ENCODE measurements at regions not wholly inside any gene's neighbourhood (a gene's known extent, or its start where the extent isn't known, plus 50 kb on each side); places are given as distances from the start of the nearest gene placed in this dataset.
A peak's percentile ranks its signal among the peaks of the same experiment; 100 is the strongest.

DNA sequence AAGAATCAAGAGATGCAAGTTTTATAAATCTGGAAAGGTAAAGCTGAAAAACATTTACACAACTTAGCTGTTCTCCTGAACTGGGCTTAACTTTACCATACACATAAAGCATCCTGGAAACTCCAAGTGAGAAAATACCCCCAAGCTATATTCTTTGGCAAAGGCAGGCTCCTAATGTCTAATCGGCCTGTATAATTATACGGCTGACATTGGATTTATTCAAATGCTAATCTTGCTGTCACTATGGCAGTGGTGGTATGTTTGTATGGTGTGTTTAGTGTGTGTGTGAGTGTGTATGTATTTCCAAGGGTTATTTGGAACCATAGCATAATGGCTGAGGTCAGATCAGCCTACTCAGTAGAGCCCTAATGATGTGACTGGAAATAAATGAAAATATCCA lies 1031.8 kb upstream of the ZEB2 start:
- no peaks in the 10 kb centered on the region for H3K36me3 ChIP-seq (replicated peaks)
- H3K27ac ChIP-seq: no peak overlapping the region
- no peak overlapping the region for H3K4me3 ChIP-seq (ENCODE audit: low read depth, low read length)
- in situ Hi-C loops (cut with HindIII; ENCODE audit: low pct_ligation_motif_present, low sequenced_read_pairs): no loop called here
- TF ChIP-seq, protein P1, sequence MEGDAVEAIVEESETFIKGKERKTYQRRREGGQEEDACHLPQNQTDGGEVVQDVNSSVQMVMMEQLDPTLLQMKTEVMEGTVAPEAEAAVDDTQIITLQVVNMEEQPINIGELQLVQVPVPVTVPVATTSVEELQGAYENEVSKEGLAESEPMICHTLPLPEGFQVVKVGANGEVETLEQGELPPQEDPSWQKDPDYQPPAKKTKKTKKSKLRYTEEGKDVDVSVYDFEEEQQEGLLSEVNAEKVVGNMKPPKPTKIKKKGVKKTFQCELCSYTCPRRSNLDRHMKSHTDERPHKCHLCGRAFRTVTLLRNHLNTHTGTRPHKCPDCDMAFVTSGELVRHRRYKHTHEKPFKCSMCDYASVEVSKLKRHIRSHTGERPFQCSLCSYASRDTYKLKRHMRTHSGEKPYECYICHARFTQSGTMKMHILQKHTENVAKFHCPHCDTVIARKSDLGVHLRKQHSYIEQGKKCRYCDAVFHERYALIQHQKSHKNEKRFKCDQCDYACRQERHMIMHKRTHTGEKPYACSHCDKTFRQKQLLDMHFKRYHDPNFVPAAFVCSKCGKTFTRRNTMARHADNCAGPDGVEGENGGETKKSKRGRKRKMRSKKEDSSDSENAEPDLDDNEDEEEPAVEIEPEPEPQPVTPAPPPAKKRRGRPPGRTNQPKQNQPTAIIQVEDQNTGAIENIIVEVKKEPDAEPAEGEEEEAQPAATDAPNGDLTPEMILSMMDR (IDR thresholded peaks at IDR 0.05; ENCODE audit: low read depth, low read length, missing control alignments): no peak
- no peak for DNase-seq
- no peaks in the 10 kb centered on the region for H3K27me3 ChIP-seq (replicated peaks)

DNA sequence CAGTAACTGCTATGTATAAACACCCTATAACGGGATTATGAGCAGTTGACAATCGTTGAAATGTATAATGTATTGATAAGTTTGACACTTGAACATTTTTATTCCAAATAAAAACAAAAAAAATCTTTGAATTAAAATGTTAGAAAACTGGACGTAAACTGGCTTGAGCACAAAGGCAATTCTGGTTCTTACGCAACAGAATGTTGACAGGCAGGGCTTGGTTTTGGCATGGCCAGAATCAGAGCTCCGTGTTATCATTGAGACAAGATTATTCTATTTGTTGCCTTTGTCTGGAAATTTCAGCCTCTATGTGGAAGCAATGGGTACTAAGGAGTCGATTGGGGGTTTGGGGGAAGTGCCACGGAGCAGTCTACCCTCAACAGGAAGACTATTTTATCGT lies 1028.6 kb upstream of the ZEB2 start:
- in situ Hi-C loops (cut with HindIII; ENCODE audit: low pct_ligation_motif_present, low sequenced_read_pairs): no loop called here
- no peak for DNase-seq
- Histone ChIP-seq H3K4me3 (ENCODE audit: low read depth, low read length) (no peak overlapping the region), H3K27me3 (replicated peaks) (no peaks in the 10 kb centered on the region), H3K36me3 (replicated peaks) (no peaks in the 10 kb centered on the region), H3K27ac (no peak overlapping the region)
- TF ChIP-seq, protein P1 (IDR thresholded peaks at IDR 0.05; ENCODE audit: low read depth, low read length, missing control alignments): no peak

DNA sequence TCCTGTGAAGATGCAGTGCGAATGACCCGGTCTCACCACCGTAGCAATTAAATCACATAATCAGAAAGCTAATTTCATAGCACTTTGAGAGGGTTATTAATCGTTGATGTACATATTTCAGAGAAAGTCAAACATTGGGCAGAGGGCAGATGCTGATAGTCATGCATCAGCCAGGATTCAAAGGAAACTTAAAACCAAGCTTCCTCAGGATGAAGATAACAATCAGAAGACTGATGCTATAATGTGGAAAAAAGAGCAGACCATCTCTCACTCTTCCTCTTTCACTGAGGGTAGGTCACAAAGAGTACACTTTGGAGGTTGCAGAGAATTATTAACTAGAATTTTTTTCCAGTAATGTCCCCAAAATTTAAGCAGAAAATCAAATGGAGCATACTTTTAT lies 1027.7 kb upstream of the ZEB2 start:
- DNase-seq: no peak
- Histone ChIP-seq H3K27ac (no peak overlapping the region), H3K4me3 (ENCODE audit: low read depth, low read length) (no peak overlapping the region), H3K27me3 (replicated peaks) (no peaks in the 10 kb centered on the region), H3K36me3 (replicated peaks) (no peaks in the 10 kb centered on the region)
- TF ChIP-seq, protein P1 (IDR thresholded peaks at IDR 0.05; ENCODE audit: low read depth, low read length, missing control alignments): no peak
- in situ Hi-C loops (cut with HindIII; ENCODE audit: low pct_ligation_motif_present, low sequenced_read_pairs): no loop called here

DNA sequence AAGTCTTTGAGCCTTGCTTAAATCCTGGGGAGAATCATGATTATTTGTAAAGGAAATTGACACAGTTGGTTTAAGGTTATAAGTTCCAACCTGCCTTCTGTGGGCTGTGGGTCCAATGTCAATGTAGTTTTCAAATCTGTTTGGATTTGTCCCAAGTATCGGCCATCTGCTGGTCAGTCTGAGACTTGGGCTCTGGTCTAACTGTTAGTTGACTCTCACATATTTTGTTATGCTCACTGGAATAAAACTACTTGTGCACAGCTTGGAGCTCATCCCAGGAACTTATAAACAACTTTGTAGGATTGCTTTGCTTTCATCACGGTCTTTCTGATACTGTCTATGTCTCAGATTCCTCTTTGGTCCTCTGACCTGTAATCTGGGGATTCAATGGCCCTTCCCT lies 1026.2 kb upstream of the ZEB2 start:
- DNase-seq: peak; percentile 29
- TF ChIP-seq, protein P1 (IDR thresholded peaks at IDR 0.05; ENCODE audit: low read depth, low read length, missing control alignments): peak; percentile 50
- H3K36me3 ChIP-seq (replicated peaks): no peaks in the 10 kb centered on the region
- no peak overlapping the region for H3K4me3 ChIP-seq (ENCODE audit: low read depth, low read length)
- no peak overlapping the region for H3K27ac ChIP-seq
- H3K27me3 ChIP-seq (replicated peaks): no peaks in the 10 kb centered on the region
- in situ Hi-C loops (cut with HindIII; ENCODE audit: low pct_ligation_motif_present, low sequenced_read_pairs): no loop called here

DNA sequence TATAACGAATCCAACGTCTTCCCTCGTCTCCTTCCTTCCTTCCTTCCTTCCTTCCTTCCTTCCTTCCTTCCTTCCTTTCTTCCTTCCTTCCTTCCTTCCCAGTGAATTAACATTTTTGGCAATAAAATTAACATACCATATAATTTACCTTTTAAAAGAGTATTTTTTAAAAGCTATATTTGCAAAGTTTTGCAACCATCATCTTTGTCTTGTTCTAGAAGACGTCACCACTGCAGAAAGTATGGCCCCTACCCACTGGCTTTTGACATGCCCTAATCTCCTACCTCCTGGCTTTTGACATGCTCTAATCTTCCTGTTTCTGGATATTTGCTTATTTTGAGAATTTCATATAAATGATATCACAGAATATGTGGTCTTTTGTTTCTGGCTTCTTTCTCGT lies 1023.9 kb upstream of the ZEB2 start:
- Histone ChIP-seq H3K4me3 (ENCODE audit: low read depth, low read length) (no peak overlapping the region), H3K27ac (no peak overlapping the region), H3K27me3 (replicated peaks) (no peaks in the 10 kb centered on the region), H3K36me3 (replicated peaks) (no peaks in the 10 kb centered on the region)
- TF ChIP-seq, protein P1 (IDR thresholded peaks at IDR 0.05; ENCODE audit: low read depth, low read length, missing control alignments): no peak
- no peak for DNase-seq
- in situ Hi-C loops (cut with HindIII; ENCODE audit: low pct_ligation_motif_present, low sequenced_read_pairs): no loop called here

DNA sequence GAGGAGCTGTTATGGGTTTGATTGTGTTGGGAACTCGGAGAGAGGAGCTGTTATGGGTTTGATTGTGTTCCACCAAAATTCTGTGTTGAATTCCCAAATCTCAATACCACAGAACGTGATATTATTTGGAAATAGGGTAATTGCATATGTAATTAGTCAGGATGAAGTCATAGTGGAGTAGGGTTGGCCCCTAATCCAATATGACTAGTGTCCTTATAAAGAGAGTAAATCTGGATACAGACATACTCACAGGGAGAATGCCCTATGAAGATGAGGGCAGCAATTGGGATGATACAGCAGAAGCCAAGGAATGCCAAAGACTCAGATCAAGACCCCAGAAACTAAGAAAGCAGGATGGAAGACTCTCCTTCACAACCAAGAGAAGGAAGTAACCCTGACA lies 1023.2 kb upstream of the ZEB2 start:
- H3K4me3 ChIP-seq (ENCODE audit: low read depth, low read length): no peak overlapping the region
- no peak overlapping the region for H3K27ac ChIP-seq
- DNase-seq: no peak
- TF ChIP-seq, protein P1 (IDR thresholded peaks at IDR 0.05; ENCODE audit: low read depth, low read length, missing control alignments): no peak
- in situ Hi-C loops (cut with HindIII; ENCODE audit: low pct_ligation_motif_present, low sequenced_read_pairs): no loop called here
- H3K27me3 ChIP-seq (replicated peaks): no peaks in the 10 kb centered on the region
- no peaks in the 10 kb centered on the region for H3K36me3 ChIP-seq (replicated peaks)
